DOHH2 (cell line): ENCODE measurements at regions not wholly inside any gene's neighbourhood (a gene's known extent, or its start where the extent isn't known, plus 50 kb on each side); places are given as distances from the start of the nearest gene placed in this dataset.
A peak's percentile ranks its signal among the peaks of the same experiment; 100 is the strongest.

Experiments
- H3F3A ChIP-seq: fragments of 200-600 bp; sonication (generic), shearing (Covaris generic); 2 replicates; pipeline ENCODE4 v1.6.0; 2016; ENCODE audit warnings: antibody characterized with exemption, mild to moderate bottlenecking; ENCODE audit not compliant: control insufficient read depth, insufficient read depth
- H3K27ac ChIP-seq: fragments of 200-600 bp; sonication (generic); 2 replicates; pipeline ENCODE4 v1.5.1; 2014; ENCODE audit warnings: low read depth, mild to moderate bottlenecking, low read length, moderate library complexity
- H3K27me3 ChIP-seq: fragments of 200-600 bp; sonication (generic); 2 replicates; pipeline ENCODE4 v1.6.1; 2014; ENCODE audit warnings: mild to moderate bottlenecking, low read length, mixed read lengths; ENCODE audit not compliant: control insufficient read depth
- H3K36me3 ChIP-seq: fragments of 200-600 bp; sonication (generic); 2 replicates; pipeline ENCODE4 v1.6.1; 2014; ENCODE audit warnings: mild to moderate bottlenecking, low read length, moderate library complexity, mixed read lengths; ENCODE audit not compliant: control insufficient read depth
- H3K4me1 ChIP-seq: fragments of 200-600 bp; sonication (generic); 2 replicates; pipeline ENCODE4 v1.6.1; 2014; ENCODE audit warnings: mild to moderate bottlenecking, low read length, mixed read lengths; ENCODE audit not compliant: control insufficient read depth
- H3K4me2 ChIP-seq: fragments of 200-600 bp; sonication (generic); 2 replicates; pipeline ENCODE4 v1.6.0; 2014; ENCODE audit warnings: mild to moderate bottlenecking, low read length, moderate library complexity
- H3K4me3 ChIP-seq: fragments of 200-600 bp; sonication (generic); 2 replicates; pipeline ENCODE4 v1.5.1; 2014; ENCODE audit warnings: mild to moderate bottlenecking, low read length, mixed read lengths
- H3K79me2 ChIP-seq: fragments of 200-600 bp; sonication (generic); 2 replicates; pipeline ENCODE4 v1.6.1; 2014; ENCODE audit warnings: mild to moderate bottlenecking, low read length, mixed read lengths; ENCODE audit not compliant: control insufficient read depth
- H3K9me2 ChIP-seq: fragments of 200-600 bp; sonication (generic); replicated peaks from 2 replicates; pipeline ENCODE4 v1.6.1; 2014; ENCODE audit warnings: mild to moderate bottlenecking, low read length, mixed read lengths; ENCODE audit not compliant: control insufficient read depth
- H3K9me3 ChIP-seq: fragments of 200-600 bp; sonication (generic); 2 replicates; pipeline ENCODE4 v1.6.1; 2014; ENCODE audit warnings: antibody characterized with exemption, low read length, mixed read lengths; ENCODE audit not compliant: control insufficient read depth, insufficient read depth
- H4K20me1 ChIP-seq: fragments of 200-600 bp; sonication (generic); 2 replicates; pipeline ENCODE4 v1.6.0; 2014; ENCODE audit warnings: low read depth, mild to moderate bottlenecking, antibody characterized with exemption, low read length, moderate library complexity; ENCODE audit not compliant: control insufficient read depth, insufficient read depth
- EZH2phosphoT487 ChIP-seq: fragments of 200-600 bp; sonication (generic); IDR thresholded peaks from 2 replicates; pipeline ENCODE4 v1.6.1; 2017; ENCODE audit warnings: borderline replicate concordance, mild to moderate bottlenecking, antibody characterized with exemption, low read length, moderate library complexity, mixed read lengths
- TF ChIP-seq, protein P1 (sequence below): fragments of 200-600 bp; sonication (generic); IDR thresholded peaks from one replicate; pipeline ENCODE4 v1.5.1; 2014; ENCODE audit warnings: antibody characterized with exemption, mild to moderate bottlenecking, low read depth, low read length; ENCODE audit not compliant: poor library complexity, severe bottlenecking

DNA sequence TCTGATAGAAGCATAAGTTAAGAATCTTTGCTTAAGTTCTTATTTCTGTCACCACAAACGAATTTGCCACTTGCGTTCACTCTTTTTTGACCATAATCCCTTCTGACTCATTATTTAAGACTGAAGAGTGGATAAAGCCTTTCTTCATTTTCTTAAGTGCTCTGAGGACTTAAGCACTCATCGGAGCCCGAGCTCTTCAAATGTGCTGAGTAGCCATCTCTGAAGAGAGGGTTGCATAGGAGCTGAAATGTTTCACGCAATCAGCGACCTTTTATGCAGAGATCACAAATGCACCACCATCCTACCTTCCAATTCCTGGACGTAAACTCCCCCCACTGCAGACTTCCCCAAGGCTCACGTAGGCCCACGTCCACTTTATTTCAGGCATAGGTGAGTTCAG, 699.2 kb downstream of the IRX1 start:
- Histone ChIP-seq H3K27me3 (no peaks in the 10 kb centered on the region), H3K27ac (no peak overlapping the region), H3F3A (no peaks in the 10 kb centered on the region), H3K79me2 (no peaks in the 10 kb centered on the region), H3K4me1 (no peaks in the 10 kb centered on the region), H3K9me2 (no peaks in the 10 kb centered on the region), H4K20me1 (no peaks in the 10 kb centered on the region), H3K36me3 (no peaks in the 10 kb centered on the region), H3K4me3 (no peak overlapping the region), H3K9me3 (no peaks in the 10 kb centered on the region), H3K4me2 (no peak overlapping the region)
- TF ChIP-seq EZH2phosphoT487 = no peak
- TF ChIP-seq, protein P1, sequence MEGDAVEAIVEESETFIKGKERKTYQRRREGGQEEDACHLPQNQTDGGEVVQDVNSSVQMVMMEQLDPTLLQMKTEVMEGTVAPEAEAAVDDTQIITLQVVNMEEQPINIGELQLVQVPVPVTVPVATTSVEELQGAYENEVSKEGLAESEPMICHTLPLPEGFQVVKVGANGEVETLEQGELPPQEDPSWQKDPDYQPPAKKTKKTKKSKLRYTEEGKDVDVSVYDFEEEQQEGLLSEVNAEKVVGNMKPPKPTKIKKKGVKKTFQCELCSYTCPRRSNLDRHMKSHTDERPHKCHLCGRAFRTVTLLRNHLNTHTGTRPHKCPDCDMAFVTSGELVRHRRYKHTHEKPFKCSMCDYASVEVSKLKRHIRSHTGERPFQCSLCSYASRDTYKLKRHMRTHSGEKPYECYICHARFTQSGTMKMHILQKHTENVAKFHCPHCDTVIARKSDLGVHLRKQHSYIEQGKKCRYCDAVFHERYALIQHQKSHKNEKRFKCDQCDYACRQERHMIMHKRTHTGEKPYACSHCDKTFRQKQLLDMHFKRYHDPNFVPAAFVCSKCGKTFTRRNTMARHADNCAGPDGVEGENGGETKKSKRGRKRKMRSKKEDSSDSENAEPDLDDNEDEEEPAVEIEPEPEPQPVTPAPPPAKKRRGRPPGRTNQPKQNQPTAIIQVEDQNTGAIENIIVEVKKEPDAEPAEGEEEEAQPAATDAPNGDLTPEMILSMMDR = no peak

DNA sequence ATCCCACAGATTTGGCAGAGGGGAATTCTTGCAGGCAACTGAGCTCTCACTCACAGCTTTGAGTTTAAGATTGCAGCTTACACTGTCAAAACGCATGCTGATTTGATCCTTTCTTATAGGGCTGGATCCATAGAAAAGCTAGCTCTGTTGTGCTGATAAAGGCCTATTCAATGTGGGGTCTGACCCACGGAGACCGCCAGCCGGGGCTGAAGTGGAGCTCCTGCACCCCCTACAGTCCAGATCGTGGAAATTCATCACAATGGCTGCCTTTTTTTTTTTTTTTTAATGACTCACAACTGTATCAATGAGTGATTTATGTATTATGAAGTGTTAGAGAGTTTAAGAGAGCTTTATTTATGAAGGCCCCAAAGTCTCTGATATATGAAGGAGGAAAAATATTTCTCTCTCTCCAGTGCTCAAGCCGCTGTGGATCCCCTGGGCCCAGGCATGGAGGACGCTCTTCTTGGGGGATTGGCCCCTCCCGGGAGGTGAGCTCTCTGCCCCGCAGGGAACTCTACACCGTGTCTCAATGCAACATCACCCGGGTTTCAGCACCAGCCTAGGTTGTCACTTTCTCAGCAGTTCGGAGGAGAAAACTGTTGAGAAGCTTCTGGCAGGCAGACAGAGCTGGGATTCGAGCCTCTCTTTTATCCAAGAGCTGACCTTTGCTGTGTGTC, 700.2 kb downstream of the IRX1 start:
- no peak overlapping the region for H3K4me2 ChIP-seq
- H3K4me3 ChIP-seq = no peak overlapping the region
- no peaks in the 10 kb centered on the region for H3K36me3 ChIP-seq
- TF ChIP-seq EZH2phosphoT487 = no peak
- TF ChIP-seq, protein P1 = peak; percentile 52
- H3K79me2 ChIP-seq = no peaks in the 10 kb centered on the region
- no peaks in the 10 kb centered on the region for H3K4me1 ChIP-seq
- H3K9me2 ChIP-seq = no peaks in the 10 kb centered on the region
- H3K27ac ChIP-seq = no peak overlapping the region
- H3K9me3 ChIP-seq = no peaks in the 10 kb centered on the region
- H4K20me1 ChIP-seq = no peaks in the 10 kb centered on the region
- no peaks in the 10 kb centered on the region for H3K27me3 ChIP-seq
- H3F3A ChIP-seq = no peaks in the 10 kb centered on the region

DNA sequence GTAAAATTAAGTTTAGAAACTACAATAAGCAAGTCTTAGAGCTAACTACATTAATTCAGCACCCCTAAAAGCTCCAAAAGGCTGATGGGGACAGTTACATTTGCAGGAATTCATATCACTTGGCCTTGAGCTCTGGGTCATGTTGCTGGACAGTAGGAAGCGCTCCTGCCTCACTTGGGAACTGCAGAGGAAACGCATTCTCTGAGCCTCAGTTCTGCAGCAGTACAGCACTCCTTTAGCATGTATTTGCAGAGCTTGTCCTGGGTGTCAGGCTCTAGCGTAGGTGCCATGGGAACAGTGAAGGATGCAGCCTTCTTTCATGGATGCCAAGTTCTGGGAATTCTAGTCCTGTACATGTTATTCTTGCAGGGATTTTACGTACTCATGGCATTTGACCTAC, 710.4 kb downstream of the IRX1 start:
- no peaks in the 10 kb centered on the region for H3F3A ChIP-seq
- H3K4me1 ChIP-seq = no peaks in the 10 kb centered on the region
- H3K4me3 ChIP-seq = no peak overlapping the region
- TF ChIP-seq, protein P1 = no peak
- no peak for TF ChIP-seq EZH2phosphoT487
- H3K36me3 ChIP-seq = no peaks in the 10 kb centered on the region
- no peaks in the 10 kb centered on the region for H3K79me2 ChIP-seq
- no peaks in the 10 kb centered on the region for H3K9me2 ChIP-seq
- no peaks in the 10 kb centered on the region for H4K20me1 ChIP-seq
- no peak overlapping the region for H3K4me2 ChIP-seq
- no peak overlapping the region for H3K27ac ChIP-seq
- no peaks in the 10 kb centered on the region for H3K9me3 ChIP-seq
- no peaks in the 10 kb centered on the region for H3K27me3 ChIP-seq
